Astrocyte of the cerebellum (primary cell): ENCODE measurements at regions not wholly inside any gene's neighbourhood (a gene's known extent, or its start where the extent isn't known, plus 50 kb on each side); places are given as distances from the start of the nearest gene placed in this dataset.

ENCODE experiments used
- DNase-seq: peaks from one replicate; pipeline ENCODE4 v3.0.0-alpha.2; 2011; ENCODE audit warnings: low read depth
- H3K4me3 ChIP-seq: 2 replicates; pipeline ENCODE4 v1.5.1; 2011; ENCODE audit warnings: mild to moderate bottlenecking, low read depth, low read length, moderate library complexity
- CTCF ChIP-seq: IDR thresholded peaks from 2 replicates; pipeline ENCODE4 v1.5.1; 2012; ENCODE audit warnings: low read length, low read depth, moderate library complexity, mild to moderate bottlenecking; ENCODE audit errors: missing control alignments
- in situ Hi-C: cut with HindIII; loops from 2 replicates; pipeline ENCODE4 v1.10.0; 2017; ENCODE audit warnings: low sequenced_read_pairs

GRCh38 chr13:82614086-82614485 is 1268.2 kb downstream of the SLITRK1 start:
- no peak overlapping the region for H3K4me3 ChIP-seq
- no peak for TF ChIP-seq CTCF
- in situ Hi-C loops: no loop called here
- DNase-seq: no peak

GRCh38 chr13:82606008-82606407 is 1276.3 kb downstream of the SLITRK1 start:
- no peak overlapping the region for H3K4me3 ChIP-seq
- no peak for DNase-seq
- no peak for TF ChIP-seq CTCF
- in situ Hi-C loops: no loop called here

- no peak for TF ChIP-seq CTCF
- DNase-seq: no peak
- no peak overlapping the region for H3K4me3 ChIP-seq
- in situ Hi-C loops: no loop called here
Measured at GRCh38 chr13:82597747-82598146, 1284.5 kb downstream of the SLITRK1 start.

- TF ChIP-seq CTCF: no peak
- DNase-seq: no peak
- H3K4me3 ChIP-seq: no peak overlapping the region
- in situ Hi-C loops: no loop called here
Measured at GRCh38 chr13:82593239-82593638, 1289.0 kb downstream of the SLITRK1 start.

DNA sequence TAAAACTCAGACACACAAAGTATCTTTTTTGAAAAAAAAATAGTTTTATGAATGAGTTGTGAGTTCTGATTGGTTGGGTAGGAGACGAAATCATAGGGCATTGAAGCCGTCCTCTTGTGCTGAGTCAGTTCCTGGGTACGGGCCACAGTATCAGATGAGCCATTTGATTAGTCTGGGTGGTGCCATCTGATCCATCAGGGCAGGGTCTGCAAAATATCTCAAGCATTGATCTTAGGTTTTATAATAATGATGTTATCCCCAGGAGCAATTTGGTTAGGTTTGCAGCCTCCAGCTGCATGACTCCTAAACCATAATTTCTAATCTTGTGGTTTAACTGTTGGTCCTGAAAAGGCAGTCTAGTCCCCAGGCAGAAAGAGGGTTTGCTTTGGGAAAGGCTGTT is 1310.6 kb downstream of the SLITRK1 start:
- no peak for TF ChIP-seq CTCF
- in situ Hi-C loops: no loop called here
- no peak overlapping the region for H3K4me3 ChIP-seq
- no peak for DNase-seq

- DNase-seq: no peak
- H3K4me3 ChIP-seq: no peak overlapping the region
- TF ChIP-seq CTCF: no peak
- in situ Hi-C loops: no loop called here
Measured at GRCh38 chr13:82569581-82569980, 1312.7 kb downstream of the SLITRK1 start.

DNA sequence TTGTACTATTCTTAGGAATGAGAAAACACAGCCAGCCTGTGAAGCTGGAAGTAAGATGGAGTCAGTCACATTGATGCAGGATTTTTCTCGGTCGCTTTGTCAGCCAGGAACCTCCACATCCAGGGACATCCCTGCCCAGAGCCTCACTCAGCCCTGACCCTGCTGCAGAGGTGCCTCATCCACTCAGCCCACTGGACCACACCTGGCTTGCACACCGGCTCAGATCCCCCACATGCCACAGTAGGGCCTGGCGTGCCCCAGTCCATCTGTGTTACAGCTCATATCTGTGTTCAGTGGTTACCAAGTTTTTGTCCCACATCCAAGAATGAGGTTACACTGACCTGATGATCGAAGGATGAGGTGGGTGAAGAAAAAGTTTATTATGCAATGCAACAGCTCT is 1315.4 kb downstream of the SLITRK1 start:
- DNase-seq: no peak
- TF ChIP-seq CTCF: no peak
- no peak overlapping the region for H3K4me3 ChIP-seq
- in situ Hi-C loops: no loop called here
